ENCODE measurements at regions not wholly inside any gene's neighbourhood (a gene's known extent, or its start where the extent isn't known, plus 50 kb on each side); places are given as distances from the start of the nearest gene placed in this dataset.

GRCh38 chr14:82755923-82756322 is 1222.3 kb upstream of the SEL1L start:
- TF ChIP-seq CTCF (IDR thresholded peaks at IDR 0.05; ENCODE audit: insufficient read depth, low read length) = no peak
- TF ChIP-seq REST (IDR thresholded peaks at IDR 0.05; ENCODE audit: insufficient replicate concordance, low read depth) = no peak
